Right kidney (tissue), 1 donor: ENCODE measurements at regions not wholly inside any gene's neighbourhood (a gene's known extent, or its start where the extent isn't known, plus 50 kb on each side); places are given as distances from the start of the nearest gene placed in this dataset.
"Not testable (repeated sequence)": the region's sequence is repeated elsewhere in the genome, so short reads cannot be mapped to it uniquely, and the experiment has no call there.

Source experiments
- DNase-seq: peaks from one replicate; pipeline ENCODE4 v3.0.0-alpha.2; 2016

DNA sequence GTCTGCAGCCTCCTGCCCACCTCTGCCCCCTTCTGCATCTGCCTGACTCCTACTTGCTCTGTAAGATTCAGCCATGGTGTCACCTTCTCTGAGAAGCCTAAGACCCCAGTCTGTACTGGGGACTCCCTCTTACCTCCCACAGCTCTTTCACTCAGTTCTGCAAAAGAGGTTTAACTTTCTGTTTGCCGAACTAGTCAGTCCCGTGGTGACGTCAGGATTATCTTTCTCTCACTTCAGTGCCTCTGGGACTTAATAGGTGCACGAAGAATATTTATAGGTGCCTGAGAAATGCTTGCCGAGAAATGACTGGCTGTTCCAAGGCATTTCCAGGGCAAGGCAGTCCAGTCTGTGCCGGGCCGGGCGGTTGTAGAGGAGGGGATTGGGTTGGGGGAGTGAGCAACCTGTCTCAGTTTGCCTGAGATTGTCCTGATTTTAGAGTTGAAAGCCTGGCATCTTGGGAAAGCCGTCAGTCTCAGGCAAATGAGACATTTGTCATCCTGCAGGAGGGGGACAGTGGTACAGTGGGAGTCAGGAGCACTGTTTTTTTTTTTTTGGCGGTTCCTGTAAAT lies 227.5 kb upstream of the NPVF start:
- peak; percentile 37 for DNase-seq

- peak; percentile 16 for DNase-seq
Measured at GRCh38 chr7:25456467-25457171, 228.3 kb upstream of the NPVF start.

DNA sequence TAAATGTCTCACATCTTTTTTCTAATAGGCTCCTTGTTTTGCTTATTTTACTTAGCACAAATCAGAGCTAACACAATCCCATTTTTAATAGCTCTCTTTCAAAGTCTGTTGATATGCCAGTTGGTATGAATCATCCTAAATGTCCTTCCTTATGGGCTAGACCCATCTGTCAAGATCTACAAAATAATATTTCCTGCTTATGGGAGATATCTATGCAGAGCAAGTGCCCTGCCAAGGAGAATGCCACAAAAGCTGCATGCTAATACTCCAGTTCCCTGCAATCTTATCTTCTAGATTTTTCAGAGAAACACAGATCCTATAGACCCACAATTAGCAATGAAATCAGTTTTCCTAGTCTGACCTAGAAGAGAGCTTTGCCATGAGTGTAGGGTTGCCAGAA lies 230.8 kb upstream of the NPVF start:
- DNase-seq, result no peak

- no peak for DNase-seq
Measured at GRCh38 chr7:25460433-25460832, 232.1 kb upstream of the NPVF start.

GRCh38 chr7:25469669-25470068 lies 241.4 kb upstream of the NPVF start:
- no peak for DNase-seq

DNA sequence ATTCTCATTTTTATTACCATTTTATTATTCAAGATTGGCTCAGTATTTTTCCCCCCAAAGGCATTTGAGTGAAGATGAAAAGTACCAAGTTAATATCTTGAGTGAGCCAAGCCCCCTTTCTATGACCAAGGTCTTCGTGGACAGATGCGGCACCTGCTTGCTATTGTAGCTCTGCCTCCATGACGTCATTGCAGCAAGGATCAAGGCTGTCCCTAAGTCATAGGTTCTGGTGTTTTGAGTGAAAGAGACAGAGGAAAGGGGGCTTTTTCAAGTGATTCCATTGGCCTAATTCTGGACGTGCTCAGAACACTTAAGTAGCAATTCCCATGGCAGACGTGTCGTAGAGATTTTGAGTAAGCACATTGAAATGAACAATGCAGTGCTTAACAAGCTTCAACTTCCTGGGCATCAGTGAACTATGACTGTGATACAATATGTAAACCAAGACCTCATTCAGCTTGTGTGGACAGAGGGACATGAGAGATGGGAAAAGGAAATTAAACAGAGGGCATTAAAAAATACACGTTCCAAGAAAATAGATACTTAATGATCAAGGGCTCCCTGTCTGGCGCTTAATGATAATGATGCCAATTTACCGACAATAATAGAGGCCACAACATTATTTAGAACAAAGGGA lies 248.7 kb upstream of the NPVF start:
- no peak for DNase-seq

- not testable (repeated sequence) for DNase-seq
Measured at GRCh38 chr7:25478221-25478620, 249.9 kb upstream of the NPVF start.

DNA sequence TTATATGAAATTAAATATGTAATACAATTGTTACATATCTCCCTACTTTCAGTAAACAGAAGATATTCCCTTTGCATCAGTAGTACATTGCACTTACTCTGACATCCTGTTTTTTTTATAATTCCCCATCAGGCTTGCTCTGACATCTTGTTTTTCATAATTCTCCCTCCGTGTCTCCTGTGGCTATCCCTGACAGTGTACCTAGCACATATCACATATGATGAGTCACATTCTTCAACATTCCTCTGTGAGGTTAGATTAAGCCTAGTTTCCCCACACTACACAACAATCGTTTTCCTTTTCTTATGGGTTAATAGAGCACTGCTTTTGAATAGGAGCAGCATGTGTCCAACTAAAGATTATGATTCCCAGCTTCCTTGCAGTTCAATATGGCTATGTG lies 250.6 kb upstream of the NPVF start:
- no peak for DNase-seq

DNA sequence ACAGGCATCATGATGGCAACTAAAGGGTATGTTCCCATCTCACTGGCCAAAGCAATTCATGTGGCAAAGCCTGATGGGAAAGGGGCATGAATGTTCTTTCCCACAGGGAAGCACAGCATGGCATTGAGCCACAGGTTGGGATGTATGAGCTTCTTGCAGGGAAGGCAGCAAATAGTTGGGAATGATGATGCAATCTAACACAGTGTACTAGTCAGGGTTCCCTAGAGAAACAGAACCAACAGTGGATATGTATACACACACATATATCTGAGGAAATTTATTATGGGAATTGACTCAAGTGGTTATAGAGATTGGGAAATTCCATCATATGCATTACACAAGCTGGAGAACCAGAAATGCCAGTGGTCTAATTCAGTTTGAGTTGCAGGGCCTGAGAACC lies 253.6 kb upstream of the NPVF start:
- DNase-seq, result no peak

DNA sequence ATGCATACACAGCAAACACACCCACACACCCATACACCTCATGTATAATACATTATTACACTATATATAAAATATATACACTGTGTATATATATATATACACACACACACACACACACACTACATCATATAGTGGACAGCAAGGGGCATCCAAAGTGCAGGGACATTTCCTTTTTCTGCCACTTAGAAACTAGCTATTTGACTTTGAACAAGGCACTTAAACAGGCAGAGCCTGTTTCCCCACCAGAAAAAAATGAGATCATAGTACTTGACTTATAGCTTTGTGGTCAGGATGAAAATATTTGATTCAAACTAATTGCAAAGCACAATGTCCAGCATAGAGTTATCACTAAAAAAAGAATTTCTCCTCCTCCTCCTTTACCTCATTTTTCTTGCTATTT lies 254.3 kb upstream of the NPVF start:
- DNase-seq, result no peak

- DNase-seq, result no peak
Measured at GRCh38 chr7:25485026-25485425, 256.7 kb upstream of the NPVF start.

GRCh38 chr7:25486656-25487055 lies 258.4 kb upstream of the NPVF start:
- DNase-seq, result no peak

DNA sequence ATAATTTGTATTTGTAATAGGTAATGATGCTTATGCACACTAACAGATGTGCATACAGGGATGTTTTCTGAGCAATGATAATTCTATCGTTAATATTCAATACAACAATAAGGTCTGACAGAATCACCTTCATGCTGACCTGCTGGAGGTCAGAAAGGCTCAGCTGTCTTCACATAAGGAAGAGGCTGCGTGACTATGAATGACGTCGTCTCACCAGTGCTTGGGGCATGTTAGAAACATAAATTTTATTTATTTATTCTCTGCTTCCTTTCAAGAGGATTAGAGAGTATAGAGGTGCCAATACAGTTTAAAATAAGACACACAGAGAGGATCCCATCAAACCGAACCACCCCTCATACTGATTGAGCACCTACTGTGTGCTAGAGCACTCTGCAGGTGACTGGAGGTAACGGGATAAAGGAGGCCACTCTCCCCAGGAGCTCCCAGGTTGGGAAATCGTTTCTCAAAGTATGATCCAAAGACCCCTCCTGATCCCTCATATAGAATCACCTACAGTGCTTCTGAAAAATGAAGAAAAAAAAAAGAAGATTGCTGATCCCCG lies 265.6 kb upstream of the NPVF start:
- no peak for DNase-seq

GRCh38 chr7:25494896-25495295 lies 266.6 kb upstream of the NPVF start:
- DNase-seq, result no peak

GRCh38 chr7:25495342-25496250 lies 267.3 kb upstream of the NPVF start:
- no peak for DNase-seq

- no peak for DNase-seq
Measured at GRCh38 chr7:25496476-25497368, 268.4 kb upstream of the NPVF start.

GRCh38 chr7:25500393-25500921 lies 272.2 kb upstream of the NPVF start:
- no peak for DNase-seq

DNA sequence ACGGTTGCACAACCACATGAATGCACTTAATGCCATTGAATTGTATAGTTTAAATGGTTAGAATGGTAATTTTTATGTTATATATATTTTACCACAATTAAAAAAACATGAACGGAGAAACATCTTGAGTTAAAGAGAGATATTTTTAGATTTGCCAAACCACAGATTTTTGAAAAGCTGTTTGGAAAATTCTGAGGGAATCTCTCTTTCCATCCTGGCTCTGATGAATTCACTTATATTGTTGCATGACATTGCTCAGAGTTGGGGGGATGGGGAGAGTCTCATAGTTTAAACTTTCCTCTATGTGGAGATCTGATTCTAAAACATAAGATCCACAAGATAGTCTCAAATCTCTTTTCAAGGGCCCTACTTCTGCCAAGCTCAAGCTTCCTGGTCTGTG lies 275.0 kb upstream of the NPVF start:
- no peak for DNase-seq

DNA sequence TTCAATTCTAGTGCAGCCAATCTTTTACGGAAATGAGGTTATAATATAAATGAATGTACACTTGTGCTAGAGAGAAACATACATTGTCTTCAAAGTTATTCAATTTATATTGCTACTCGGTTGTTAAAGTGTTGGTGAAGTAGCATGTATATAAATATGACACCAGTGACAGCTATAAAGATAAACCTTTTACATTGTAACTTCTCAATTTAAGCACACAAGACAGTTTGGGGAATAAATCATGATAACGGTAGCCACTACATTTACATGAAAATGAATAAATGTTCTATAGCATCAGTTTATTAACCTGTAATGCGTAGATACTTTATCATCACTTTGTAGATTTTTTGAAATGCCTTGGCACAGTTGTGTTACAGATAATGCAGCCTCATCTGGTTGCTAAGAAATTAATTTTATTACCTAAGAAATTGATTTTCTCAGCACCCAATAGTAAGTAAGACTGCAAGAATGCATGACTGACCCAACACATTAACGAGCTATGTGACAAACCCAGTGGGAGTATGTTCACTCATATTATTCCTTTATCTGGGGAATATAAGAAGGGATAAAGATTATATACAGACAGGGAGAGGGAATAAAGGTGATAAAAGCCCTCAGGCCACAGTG lies 283.9 kb upstream of the NPVF start:
- DNase-seq, result no peak

GRCh38 chr7:25515633-25516275 lies 287.5 kb upstream of the NPVF start:
- no peak for DNase-seq
